NCI-H2196 (cell line): ENCODE measurements at regions not wholly inside any gene's neighbourhood (a gene's known extent, or its start where the extent isn't known, plus 50 kb on each side); places are given as distances from the start of the nearest gene placed in this dataset.

ENCODE experiments used
- DNase-seq: peaks from one replicate; lab custom pipeline; 2025; ENCODE audit not compliant: unreplicated experiment; lab: John Stamatoyannopoulos, UW

DNA sequence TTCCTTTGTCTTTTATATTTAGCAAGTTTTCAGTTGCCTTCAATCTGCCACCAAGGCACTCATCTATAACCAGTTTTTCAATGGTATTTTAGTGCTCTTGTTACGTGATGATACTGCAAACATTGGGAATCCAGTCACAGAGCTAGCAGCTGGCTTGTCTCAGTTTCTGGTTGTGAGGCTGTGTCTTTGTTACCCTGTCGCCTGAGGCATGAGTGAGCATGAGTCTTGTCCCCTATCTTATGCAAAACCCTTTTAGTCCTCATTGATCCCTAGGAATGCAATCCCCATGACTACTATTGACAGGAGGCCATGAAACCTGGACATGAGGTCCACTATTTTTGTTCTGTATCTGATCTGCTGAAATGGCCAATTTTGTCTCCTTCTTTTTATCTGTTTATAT lies 391.0 kb downstream of the LMO7 start:
- no peak for DNase-seq

DNA sequence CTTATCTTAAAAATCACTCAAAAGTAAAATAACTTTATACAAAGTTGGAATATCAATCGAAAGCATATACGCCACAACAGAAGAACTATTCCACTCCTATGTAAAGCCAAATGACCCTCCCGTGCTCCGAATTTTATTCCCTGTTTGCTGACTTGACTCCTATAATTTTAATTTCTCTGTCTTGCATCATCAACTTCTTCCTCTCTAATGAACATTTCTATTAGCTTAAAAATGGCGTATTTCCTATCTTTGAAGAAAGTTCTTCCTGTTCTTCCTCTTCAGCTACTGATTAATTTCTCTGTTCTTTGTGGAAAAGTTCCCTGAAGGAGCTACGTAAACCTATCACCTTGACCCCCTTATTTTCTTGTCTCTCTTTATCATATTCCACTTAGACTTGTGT lies 389.3 kb downstream of the LMO7 start:
- no peak for DNase-seq

DNA sequence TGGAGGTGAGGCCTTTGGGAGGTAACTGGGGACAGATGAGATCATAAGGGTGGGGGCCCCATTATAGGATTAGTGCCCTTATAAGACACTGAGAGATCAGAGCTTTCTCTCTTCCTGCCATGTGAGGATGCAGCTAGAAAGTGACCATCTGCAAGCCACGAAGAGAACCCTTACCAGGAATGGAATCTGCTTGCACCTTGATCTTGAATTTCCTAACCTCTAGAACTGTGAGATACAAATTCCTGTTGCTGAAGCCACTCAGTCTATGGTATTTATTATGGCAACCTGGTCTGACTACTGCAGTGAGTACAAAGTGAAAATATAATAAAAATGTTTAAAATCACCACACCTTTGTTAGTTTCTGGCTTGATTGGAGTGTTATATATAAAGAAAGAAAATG lies 388.0 kb downstream of the LMO7 start:
- DNase-seq: no peak

DNA sequence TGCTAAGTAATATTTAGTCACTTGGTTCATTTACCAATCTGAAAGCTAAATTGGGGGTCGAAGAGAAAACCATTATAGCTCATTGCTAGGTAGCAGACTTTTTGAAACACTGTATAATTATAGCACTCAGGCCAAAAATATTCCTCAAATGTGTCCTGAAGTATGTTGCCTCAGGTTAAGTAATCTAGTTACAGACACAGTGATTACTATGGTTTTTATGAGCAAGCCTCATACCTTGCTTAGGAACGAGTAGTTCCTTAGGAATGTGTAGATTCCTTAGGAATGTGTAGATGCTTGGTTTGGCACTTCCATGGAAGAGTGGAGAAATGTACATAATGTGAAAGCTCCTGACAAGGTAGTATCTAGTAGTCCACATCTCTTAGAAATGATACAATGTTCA lies 387.5 kb downstream of the LMO7 start:
- no peak for DNase-seq

DNA sequence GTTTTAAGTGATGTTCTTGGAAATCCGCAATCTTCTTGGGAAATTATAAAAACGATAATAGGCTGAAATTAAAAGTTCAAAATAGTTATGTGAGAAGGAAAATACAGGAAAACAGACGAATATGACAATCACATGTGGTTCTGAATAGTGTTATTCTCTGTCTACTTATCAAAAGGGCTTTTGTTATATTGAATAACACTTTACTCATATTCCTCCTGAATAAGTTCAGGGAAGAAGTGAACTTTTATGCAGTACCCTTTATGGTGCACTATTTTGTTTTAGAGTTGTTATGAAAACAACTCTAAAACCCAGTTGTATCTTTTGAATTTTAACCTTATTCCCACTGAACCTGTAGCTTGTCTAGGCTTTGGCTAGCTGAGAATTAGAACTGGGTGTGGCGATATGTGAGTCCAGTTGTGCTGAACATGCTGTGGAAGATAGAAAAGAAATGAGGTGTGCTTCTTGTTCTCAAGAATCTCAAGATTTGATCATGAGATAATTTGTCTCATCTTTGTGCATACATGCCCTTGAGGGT lies 384.4 kb downstream of the LMO7 start:
- DNase-seq: no peak

DNA sequence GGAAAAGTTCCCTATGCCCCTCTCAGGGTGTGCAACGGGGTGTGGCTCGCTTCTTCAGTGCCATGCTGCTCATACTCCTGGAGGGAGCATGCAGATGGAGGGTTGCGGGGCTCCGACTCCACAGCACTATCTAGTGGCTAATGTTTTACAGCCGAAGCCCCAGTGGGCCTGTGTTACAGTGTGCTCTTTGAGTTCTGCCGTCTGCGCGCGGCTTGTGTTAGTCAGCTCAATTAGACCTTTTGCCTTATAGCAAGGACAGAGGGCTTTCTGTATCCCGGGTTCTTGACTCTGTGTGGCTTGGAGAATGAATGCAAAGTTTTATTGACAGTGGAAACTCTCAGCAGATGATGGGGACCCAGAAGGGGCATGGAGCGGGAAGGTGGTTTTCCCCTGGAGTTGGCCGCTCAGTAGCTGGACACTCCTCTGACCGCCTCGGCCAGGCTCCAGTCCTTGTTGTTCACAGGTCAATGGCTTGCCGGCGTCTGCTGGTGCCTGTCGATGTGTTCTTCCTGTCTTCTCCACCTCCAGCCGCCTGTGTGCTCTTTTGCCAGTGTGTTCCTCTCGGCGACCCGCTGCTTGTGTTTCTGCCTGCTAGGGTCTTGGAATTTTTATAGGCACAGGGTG lies 383.4 kb downstream of the LMO7 start:
- no peak for DNase-seq

DNA sequence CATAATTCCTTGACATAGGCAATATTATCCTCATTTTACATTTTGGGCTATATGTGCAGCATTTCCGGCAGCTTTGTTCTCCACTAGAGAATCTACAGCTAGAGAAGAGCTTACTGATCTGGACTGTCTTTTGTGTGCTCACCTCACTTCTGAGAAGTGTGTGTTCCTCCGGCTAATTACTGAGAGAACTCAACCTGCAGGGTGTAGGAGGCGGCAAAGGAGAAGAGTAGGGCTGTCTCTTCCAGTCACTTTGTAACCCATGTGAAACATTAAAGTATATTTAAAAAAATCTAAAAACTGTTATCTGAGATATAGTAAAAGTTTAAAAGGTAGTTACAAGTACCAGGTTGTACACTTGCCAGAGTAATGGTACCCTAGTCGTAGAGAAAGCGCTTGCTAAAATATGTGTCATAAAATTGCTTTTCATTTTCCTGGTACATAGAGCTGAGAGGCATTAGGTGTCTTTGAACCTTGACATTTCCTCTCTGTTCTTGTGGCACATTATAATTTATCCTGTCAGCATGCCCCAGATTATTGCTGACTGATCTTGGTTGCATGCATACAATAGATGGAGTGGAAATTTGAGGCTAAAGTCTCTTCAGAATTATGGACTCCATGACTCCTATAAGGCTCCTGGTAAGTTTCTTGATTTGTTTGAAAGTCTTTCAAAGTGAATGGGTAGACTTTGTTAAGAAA lies 381.9 kb downstream of the LMO7 start:
- DNase-seq: no peak

DNA sequence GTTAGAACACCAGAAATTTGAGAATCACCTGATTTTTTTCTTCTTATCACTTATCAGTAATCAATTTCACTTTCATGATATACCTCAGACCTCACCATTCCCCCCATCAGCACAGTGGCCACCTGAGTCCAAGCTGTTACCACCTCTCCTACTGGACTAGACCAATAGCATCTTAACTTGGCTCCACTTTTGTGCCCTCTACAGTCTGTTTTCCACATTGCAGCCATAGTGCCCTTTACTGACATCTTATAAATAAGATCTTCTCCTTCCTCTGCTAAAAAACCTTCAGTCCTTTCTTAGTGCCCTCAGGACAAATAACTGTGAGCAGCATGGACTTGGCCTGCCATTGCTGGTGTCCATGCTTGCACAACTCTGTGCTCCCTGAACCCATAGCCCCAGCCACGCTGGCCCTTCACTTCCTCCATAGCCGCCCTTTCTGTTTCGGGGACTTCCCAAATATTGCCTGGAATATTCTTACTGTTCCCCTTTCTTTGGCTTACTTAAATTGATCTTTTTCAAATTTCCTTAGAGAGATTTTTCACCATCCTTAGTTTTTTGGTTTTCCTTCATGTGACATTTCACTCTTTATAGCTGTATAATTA lies 380.8 kb downstream of the LMO7 start:
- DNase-seq: peak; percentile 0

DNA sequence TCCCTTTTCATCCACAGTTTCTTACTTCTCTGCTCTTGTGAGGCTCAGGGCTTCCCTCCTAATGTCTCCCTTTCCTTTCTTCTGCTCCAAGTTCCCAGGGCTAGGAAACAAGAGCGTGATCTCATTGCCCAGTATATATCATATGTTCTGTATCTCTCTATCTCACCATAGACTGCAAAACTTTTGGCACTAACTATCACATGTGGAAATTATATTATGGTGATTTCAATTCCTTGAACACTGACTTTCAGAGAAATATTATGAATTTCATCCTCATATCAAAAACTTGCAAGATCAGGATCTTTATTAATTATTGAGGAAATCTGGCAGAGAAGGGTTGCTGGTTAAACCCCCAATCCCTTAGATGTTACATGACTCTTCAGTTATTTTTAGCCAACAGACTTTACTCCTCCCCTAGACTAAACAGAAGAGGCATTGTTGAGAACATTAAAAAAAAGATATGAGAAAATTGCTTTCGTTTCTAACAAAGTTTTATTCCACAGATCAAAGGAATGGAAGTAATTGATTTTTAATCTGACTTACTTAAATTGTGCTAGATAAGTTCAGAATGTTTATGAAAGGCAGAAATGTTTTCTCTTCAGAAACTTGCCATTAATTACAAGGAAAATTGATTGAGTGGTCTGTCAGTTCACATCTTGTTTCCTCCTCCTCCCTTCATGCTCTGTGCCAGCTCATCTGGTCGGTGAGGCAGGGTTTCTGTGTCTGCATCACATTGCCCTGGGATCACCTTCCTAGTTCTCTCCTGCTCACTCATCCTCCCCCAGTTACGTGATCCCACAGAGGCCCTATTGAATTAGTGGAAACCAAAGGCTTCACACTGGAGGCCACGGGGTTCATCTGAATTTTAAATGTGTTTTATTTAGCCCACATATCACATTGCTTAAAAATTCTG lies 378.5 kb downstream of the LMO7 start:
- DNase-seq: no peak

DNA sequence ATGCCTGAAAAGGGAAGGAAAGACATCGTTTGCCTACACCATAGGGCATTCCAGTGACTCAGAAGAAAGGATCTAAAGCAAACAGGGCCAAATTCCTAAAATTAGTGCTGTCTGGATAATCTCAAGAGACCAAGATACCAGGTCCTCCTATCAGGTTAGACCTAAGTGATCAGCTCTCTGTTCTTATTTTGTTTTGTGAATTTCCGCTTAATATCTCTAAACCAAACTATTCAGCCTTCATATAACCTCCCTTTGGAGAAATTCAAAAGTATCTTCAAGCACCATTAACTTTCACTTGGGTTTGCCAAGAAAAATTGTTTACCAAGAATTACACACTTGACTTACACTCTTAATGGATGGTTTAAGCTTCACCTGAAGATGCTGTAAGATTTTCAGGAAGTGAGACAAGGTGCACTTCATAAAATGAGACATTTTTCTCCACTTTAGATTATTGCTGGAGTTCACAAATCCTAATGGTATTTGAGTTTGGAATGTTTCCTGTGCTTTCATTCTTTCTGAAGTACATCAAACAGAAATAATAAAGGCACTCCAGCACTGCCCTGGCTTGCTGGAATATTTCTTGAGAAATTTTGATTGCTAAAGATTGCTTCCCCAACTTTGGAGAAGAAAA lies 376.1 kb downstream of the LMO7 start:
- no peak for DNase-seq

DNA sequence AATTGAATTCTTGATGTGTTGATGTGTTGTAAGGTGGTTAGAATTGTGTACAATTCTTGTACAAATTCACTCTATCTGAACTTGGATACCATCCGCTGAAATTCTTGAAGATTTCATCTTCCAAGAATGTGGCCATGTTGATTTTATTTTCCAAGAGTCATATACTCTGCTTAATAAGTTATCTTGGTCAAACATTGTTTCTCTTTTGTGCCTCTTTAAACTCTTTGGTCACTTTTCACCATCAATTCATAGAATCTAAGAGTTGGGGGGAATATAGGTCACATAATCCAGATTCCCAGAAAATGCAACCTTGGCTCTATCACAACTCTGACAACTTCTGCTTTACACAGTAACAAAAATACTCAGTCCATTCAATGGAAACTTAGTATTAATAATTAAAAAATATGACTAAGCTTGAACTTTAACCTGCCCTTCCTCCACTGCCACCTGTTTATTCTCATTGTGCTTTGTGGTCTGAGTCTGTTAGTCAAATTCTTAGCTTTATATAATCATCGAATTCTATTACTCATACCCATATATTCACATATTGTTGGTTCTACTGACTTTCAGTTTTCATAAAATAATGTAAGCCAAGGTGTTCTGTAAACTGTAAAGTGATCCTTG lies 373.2 kb downstream of the LMO7 start:
- DNase-seq: no peak

DNA sequence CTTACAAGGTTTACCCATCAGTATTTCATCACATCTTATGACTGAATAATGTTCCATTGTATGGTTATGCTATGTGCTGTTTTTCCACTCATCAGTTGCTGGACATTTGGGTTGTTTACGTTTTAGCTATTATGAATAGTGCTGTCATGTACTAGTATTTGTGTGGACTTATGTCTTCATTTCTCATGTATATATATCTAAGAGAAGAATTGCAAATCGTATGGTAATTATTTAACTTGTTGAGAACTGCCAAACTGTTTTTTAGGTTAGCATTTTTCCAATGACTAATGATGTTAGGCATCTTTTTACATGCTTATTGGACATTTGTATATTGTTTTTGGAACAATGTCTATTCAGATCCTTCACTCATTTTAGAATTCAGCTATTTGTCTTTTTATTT lies 368.3 kb downstream of the LMO7 start:
- DNase-seq: no peak

DNA sequence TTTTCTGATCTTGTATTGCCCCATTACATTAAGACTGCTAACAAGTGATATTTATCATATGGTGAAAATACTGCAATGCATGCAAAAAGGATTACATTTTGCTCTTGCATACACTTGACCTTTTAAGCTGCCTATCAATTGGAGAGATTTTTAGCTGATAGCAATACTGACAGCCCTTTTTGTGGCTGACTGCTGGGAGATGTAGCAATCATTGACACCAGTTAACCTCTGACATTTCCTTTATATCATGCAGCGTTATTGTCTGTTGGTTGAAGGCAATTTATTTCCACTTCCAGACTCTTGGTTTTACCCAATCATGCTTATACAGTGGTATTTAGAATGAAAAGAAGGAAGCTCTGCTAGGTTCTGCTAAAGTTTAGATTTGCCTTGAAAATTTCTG lies 364.0 kb downstream of the LMO7 start:
- no peak for DNase-seq

DNA sequence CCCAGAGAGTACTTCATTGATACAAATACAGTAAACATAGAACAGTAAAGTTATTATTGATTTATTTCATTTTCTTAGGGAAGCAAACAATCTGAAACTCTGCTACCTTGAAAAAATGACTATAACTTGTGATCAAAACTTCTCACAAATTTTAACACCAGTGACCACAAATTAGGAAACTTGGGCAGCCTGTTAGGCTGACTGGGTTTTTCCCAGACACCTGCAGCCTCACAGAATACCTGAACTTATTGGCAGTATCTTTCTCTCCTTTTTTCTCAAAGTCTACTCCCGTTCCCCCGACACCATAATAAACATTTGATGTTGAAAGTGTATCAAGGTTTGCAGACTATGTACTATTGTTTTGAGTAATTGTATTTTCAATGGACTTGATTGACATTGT lies 360.5 kb downstream of the LMO7 start:
- DNase-seq: no peak

DNA sequence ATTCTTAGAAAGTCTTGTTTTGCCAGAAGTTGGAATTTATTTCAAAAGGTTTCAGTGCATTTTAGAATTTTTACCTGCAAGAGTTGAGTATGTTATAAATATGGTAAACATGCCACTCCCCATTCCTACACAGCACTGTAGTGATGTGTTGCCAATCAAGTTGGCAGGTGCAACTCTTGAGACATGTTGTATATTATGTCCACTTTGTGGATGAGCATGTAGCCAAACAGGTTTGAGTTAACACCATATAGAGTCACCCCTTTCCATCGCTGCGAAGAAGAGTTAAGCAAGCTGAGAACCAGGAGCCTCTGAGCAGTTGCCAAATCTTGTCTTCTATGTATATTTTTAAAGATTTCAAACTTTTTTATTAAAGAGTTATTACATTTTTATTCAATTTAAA lies 359.8 kb downstream of the LMO7 start:
- no peak for DNase-seq

DNA sequence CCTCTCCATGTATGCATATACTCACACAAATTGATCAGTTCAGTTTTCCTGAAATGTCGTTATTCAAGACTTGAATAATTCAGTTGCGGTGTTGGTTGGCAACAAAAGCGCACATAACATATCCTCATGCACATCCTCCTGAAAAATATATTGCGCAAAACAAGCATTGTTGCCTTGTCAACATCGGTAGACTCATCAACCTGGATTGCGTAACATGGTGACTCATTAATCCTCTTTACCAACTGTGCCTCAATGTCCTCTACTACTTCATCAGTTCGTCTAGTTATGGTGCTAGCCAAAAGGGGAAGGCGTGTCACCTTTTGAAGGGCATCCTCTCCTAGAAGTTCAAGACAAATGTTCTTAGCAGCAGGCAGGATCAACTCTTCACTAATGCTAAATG lies 357.7 kb downstream of the LMO7 start:
- DNase-seq: no peak

DNA sequence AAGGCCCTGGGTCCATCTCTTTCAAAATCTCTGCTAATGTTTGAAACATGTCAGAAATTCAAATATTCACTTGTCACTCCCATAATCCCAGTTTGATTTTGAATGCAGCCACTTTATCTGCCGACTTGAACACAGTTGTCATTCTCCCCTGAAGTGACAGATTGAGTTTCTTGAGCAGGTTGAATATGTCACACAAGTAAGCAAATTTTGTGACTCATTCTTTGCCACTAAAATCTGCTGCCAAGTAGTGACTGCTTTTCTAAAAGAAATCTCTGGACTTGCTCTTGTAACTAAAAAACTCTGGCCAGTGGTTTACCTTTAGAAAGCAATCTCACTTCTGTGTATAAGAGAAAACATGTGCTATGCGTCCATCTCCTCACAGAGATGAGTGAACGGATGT lies 357.1 kb downstream of the LMO7 start:
- no peak for DNase-seq

DNA sequence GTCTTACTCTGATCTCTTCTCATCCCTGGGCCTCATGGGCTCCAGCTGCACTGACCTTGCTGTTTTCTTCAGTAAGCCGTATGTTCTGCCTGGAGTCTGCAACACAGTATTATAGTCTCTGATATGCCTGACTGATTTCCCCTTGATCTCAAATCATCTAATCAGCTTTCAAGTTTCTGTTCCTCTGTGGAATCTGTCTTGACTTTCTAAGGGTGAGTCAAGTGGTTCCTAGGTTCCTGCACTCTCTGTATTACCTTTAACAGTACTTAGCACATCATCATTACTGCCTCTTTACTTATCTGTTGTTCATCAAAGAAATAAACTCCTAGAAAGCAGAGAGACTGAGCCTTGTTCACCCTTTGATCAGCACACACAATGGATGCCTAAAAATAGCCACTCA lies 350.7 kb downstream of the LMO7 start:
- DNase-seq: no peak

DNA sequence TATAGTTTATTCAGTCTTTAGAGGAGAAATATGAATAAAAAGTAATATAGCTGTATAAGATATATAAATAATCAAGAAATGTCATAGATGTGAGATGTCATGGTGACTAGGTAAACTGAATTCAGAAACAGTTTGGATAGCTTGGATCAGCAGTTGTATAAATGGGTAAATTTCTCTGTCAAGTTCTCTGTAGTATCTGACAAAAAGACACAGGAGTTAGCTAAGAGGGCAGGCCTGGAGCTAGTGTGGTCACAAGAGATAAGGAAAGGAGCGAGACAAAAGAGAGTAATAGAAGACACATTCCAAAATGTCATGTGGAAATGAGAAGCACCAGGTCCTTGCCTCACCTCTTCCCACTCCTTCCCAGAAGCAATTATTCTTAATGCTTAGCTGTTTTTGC lies 349.0 kb downstream of the LMO7 start:
- no peak for DNase-seq

DNA sequence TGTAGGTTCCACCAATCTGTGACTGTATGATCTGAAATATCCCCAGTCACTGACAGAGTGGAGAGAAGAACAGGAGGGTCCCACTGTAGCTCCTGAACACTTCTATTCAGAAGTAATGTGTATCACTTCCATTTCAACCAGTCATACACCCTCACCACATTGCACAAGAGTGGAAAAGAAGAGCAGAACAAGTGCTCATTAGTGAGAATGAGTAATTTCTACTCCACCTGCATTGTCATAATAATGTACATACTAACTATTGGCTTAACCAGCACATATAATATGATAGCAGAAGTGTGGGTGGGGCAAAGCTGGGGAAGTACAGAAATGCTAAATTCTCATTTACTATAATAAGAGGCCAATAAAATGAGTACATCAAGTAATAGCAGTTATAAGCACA lies 342.7 kb downstream of the LMO7 start:
- DNase-seq: no peak
